HCT116 (cell line): ENCODE measurements at regions not wholly inside any gene's neighbourhood (a gene's known extent, or its start where the extent isn't known, plus 50 kb on each side); places are given as distances from the start of the nearest gene placed in this dataset.

ENCODE experiments used
- ATAC-seq: fragments of 200-7000 bp; cut with Tn5 transposase; 2 replicates; pipeline ENCODE4 v1.9.1; 2020; ENCODE audit warnings: mild to moderate bottlenecking, moderate library complexity
- BruUV-seq: library from RNA; stranded (reverse); fragments of 400-500 nt; replicated peaks from 2 replicates; lab custom pipeline; 2021; lab: Mats Ljungman, UMichigan
- CTCF ChIA-PET: fragments of 300-600 bp; sonication (Branson Sonifier 250); formaldehyde crosslinking; loops from one replicate; lab custom pipeline; 2021; ENCODE audit warnings: antibody characterized with exemption; lab: Charles Lee
- POLR2A ChIA-PET: fragments of 300-600, 350-600 bp; sonication (Branson Sonifier 250); formaldehyde crosslinking; loops from one replicate; lab custom pipeline; 2021; ENCODE audit warnings: antibody characterized with exemption; lab: Charles Lee
- RAD21 ChIA-PET, 2 experiments: fragments of 300-600 bp; sonication (Branson Sonifier 250); formaldehyde crosslinking; loops; one replicate each; lab custom pipeline; 2023; ENCODE audit warnings: low total read pairs in 2 of 2; ENCODE audit not compliant: uncharacterized antibody in 2 of 2, unreplicated experiment in 2 of 2, low non-redundant PET in 1 of 2; lab: Charles Lee
- DNase-seq: peaks from one replicate; pipeline ENCODE4 v3.0.0-alpha.2; 2010; ENCODE audit warnings: low read depth, low spot score
- H2AFZ ChIP-seq: fragments of 200-600 bp; shearing (Covaris generic), sonication (generic); 2 replicates; pipeline ENCODE4 v1.6.1; 2017; ENCODE audit warnings: low read depth, mixed run types, mixed read lengths, antibody characterized with exemption, low read length; ENCODE audit not compliant: poor library complexity, severe bottlenecking
- H3K27ac ChIP-seq: 2 replicates; pipeline ENCODE4 v1.5.1; 2012; ENCODE audit warnings: low read depth, low read length
- H3K27me3 ChIP-seq: fragments of 200-600 bp; sonication (generic); 2 replicates; pipeline ENCODE4 v1.6.1; 2016; ENCODE audit warnings: mixed run types, low read length, mixed read lengths; ENCODE audit not compliant: insufficient read depth
- H3K36me3 ChIP-seq, 2 experiments: fragments of 200-500 bp in 1 of 2; fragments of 200-600 bp in 1 of 2; sonication (Bioruptor generic) in 1 of 2; sonication (generic) in 1 of 2; 2 replicates each; pipeline versions ENCODE4 v1.5.1 to v1.6.1; 2014 to 2016; ENCODE audit warnings: low read length in 2 of 2, inconsistent platforms in 1 of 2, mixed read lengths in 1 of 2, mixed run types in 1 of 2; ENCODE audit not compliant: insufficient read depth in 2 of 2, control insufficient read depth in 1 of 2
- H3K4me1 ChIP-seq, 2 experiments: fragments of 200-600 bp in 1 of 2; sonication (generic) in 1 of 2; 2 replicates each; pipeline versions ENCODE4 v1.5.1 to v1.6.1; 2012 to 2017; ENCODE audit warnings: low read length in 2 of 2, inconsistent platforms in 1 of 2, mild to moderate bottlenecking in 1 of 2, mixed read lengths in 1 of 2, mixed run types in 1 of 2, moderate library complexity in 1 of 2; ENCODE audit not compliant: insufficient read depth in 2 of 2, control insufficient read depth in 1 of 2
- H3K4me2 ChIP-seq: fragments of 200-600 bp; sonication (generic); 2 replicates; pipeline ENCODE4 v1.6.1; 2017; ENCODE audit warnings: mixed run types, low read length, mixed read lengths
- H3K4me3 ChIP-seq, 2 experiments: fragments of 200-600 bp in 1 of 2; sonication (generic) in 1 of 2; replicated peaks in 1 of 2; 2 replicates each; pipeline ENCODE4 v1.5.1; 2011 to 2016; ENCODE audit warnings: low read length in 2 of 2, control low read depth in 1 of 2, low read depth in 1 of 2, mild to moderate bottlenecking in 1 of 2, mixed read lengths in 1 of 2, mixed run types in 1 of 2
- H3K79me2 ChIP-seq: fragments of 200-600 bp; sonication (generic); 2 replicates; pipeline ENCODE4 v1.6.1; 2017; ENCODE audit warnings: mild to moderate bottlenecking, mixed run types, low read length, moderate library complexity, mixed read lengths; ENCODE audit not compliant: insufficient read depth
- H3K9ac ChIP-seq: fragments of 200-600 bp; sonication (generic); 2 replicates; pipeline ENCODE4 v1.6.1; 2016; ENCODE audit warnings: low read length, mixed read lengths
- H3K9me2 ChIP-seq: fragments of 200-600 bp; sonication (generic), shearing (Covaris generic); 2 replicates; pipeline ENCODE4 v1.6.1; 2017; ENCODE audit warnings: mixed run types, mild to moderate bottlenecking, moderate library complexity; ENCODE audit not compliant: insufficient read depth
- H3K9me3 ChIP-seq, 2 experiments: fragments of 200-500 bp in 1 of 2; fragments of 200-600 bp in 1 of 2; sonication (Bioruptor generic) in 1 of 2; sonication (generic) in 1 of 2; 2 replicates each; pipeline ENCODE4 v1.6.1; 2014 to 2017; ENCODE audit warnings: low read length in 2 of 2, mixed read lengths in 2 of 2, inconsistent platforms in 1 of 2, low read depth in 1 of 2, mild to moderate bottlenecking in 1 of 2, mixed run types in 1 of 2, moderate library complexity in 1 of 2; ENCODE audit not compliant: control insufficient read depth in 1 of 2, insufficient read depth in 1 of 2
- H4K20me1 ChIP-seq: fragments of 200-600 bp; sonication (generic), shearing (Covaris generic); 2 replicates; pipeline ENCODE4 v1.6.1; 2017; ENCODE audit warnings: mixed run types, mild to moderate bottlenecking, moderate library complexity; ENCODE audit not compliant: insufficient read depth
- CEBPB ChIP-seq: IDR thresholded peaks from 2 replicates; pipeline ENCODE4 v1.6.1; 2012; ENCODE audit warnings: low read depth
- ELF1 ChIP-seq: IDR thresholded peaks from 2 replicates; pipeline ENCODE4 v1.6.1; 2012; ENCODE audit warnings: low read depth, borderline replicate concordance
- EZH2phosphoT487 ChIP-seq: fragments of 200-600 bp; IDR thresholded peaks from 2 replicates; pipeline ENCODE4 v1.6.1; 2018; ENCODE audit warnings: antibody characterized with exemption, borderline replicate concordance
- FOSL1 ChIP-seq: IDR thresholded peaks from 2 replicates; pipeline ENCODE4 v1.6.1; 2012; ENCODE audit warnings: low read depth
- RAD21 ChIP-seq: IDR thresholded peaks from 2 replicates; pipeline ENCODE4 v1.6.1; 2012; ENCODE audit warnings: low read depth, mild to moderate bottlenecking
- SRF ChIP-seq: IDR thresholded peaks from 2 replicates; pipeline ENCODE4 v1.6.1; 2012; ENCODE audit warnings: low read depth
- TCF7L2 ChIP-seq: IDR thresholded peaks from 2 replicates; pipeline ENCODE4 v1.7.0; 2011; ENCODE audit warnings: borderline replicate concordance, inconsistent platforms; ENCODE audit not compliant: insufficient read depth, insufficient read length; ENCODE audit errors: extremely low read depth
- YY1 ChIP-seq: IDR thresholded peaks from 2 replicates; pipeline ENCODE4 v1.6.1; 2011; ENCODE audit warnings: low read length, low read depth, moderate library complexity, mild to moderate bottlenecking; ENCODE audit not compliant: insufficient replicate concordance; ENCODE audit errors: extremely low read depth
- ZFX ChIP-seq: fragments of 450-650 bp; IDR thresholded peaks from 2 replicates; pipeline ENCODE4 v1.6.1; 2017
- ZNF274 ChIP-seq: fragments of 200-500 bp; sonication (Bioruptor generic); IDR thresholded peaks from 2 replicates; pipeline ENCODE4 v1.6.1; 2014; ENCODE audit warnings: mild to moderate bottlenecking, low read depth, low read length, inconsistent platforms
- intact Hi-C: fragments of 100-400 bp; cut with micrococcal nuclease; formaldehyde crosslinking; loops from 2 replicates; pipeline ENCODE4 v1.10.0; 2022
- TF ChIP-seq, protein P1 (sequence below): IDR thresholded peaks from 2 replicates; pipeline ENCODE4 v1.6.1; 2011; ENCODE audit warnings: mild to moderate bottlenecking, low read length, moderate library complexity; ENCODE audit not compliant: insufficient replicate concordance; ENCODE audit errors: extremely low read depth

DNA sequence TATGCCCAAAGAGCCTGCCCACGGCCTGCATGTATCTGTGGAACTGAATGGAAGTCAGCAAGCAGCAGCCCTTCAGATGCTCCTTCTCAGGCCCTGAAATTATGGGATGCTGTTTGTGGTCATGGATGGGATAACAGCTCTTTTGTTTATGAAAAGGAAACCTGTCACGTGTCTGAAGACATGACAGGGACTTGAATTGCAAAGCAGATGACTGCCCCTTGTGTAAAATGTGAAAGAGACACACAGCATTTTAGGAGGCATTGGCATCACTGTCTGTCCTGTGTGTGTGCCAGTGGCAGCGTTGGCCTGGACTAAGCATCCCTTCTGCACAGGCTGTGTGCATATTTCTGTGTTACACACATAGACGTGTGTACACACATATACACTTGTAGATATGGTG, 192.1 kb downstream of the VRK1 start:
- intact Hi-C loops: no loop called here
- H3K27ac ChIP-seq: no peak overlapping the region
- CTCF ChIA-PET: no interaction called here
- POLR2A ChIA-PET: no interaction called here
- no peak overlapping the region for H3K4me2 ChIP-seq
- H3K9ac ChIP-seq: no peak overlapping the region
- H3K4me1 ChIP-seq: no peaks in the 10 kb centered on the region
- ATAC-seq (no peak), DNase-seq (no peak)
- RAD21 ChIA-PET: no interaction called here
- no peaks in the 10 kb centered on the region for H3K79me2 ChIP-seq
- no peaks in the 10 kb centered on the region for H3K27me3 ChIP-seq
- no peak for TF ChIP-seq EZH2phosphoT487
- TF ChIP-seq, protein P1, sequence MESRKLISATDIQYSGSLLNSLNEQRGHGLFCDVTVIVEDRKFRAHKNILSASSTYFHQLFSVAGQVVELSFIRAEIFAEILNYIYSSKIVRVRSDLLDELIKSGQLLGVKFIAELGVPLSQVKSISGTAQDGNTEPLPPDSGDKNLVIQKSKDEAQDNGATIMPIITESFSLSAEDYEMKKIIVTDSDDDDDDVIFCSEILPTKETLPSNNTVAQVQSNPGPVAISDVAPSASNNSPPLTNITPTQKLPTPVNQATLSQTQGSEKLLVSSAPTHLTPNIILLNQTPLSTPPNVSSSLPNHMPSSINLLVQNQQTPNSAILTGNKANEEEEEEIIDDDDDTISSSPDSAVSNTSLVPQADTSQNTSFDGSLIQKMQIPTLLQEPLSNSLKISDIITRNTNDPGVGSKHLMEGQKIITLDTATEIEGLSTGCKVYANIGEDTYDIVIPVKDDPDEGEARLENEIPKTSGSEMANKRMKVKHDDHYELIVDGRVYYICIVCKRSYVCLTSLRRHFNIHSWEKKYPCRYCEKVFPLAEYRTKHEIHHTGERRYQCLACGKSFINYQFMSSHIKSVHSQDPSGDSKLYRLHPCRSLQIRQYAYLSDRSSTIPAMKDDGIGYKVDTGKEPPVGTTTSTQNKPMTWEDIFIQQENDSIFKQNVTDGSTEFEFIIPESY: no peak
- no peak for TF ChIP-seq RAD21
- no peak for TF ChIP-seq FOSL1
- no peak for TF ChIP-seq ZNF274
- no peak for TF ChIP-seq TCF7L2
- no peak for TF ChIP-seq CEBPB
- TF ChIP-seq SRF: no peak
- no peak for TF ChIP-seq ZFX
- TF ChIP-seq YY1: no peak
- TF ChIP-seq ELF1: no peak
- TF ChIP-seq, all 23 proteins: peak for 0
- no peaks in the 10 kb centered on the region for H3K9me2 ChIP-seq
- BruUV-seq: no TSS peak
- H3K4me3 ChIP-seq: no peak overlapping the region
- H2AFZ ChIP-seq: no peak overlapping the region
- no peaks in the 10 kb centered on the region for H3K9me3 ChIP-seq
- no peaks in the 10 kb centered on the region for H4K20me1 ChIP-seq
- H3K36me3 ChIP-seq: no peaks in the 10 kb centered on the region
